ENCODE measurements at regions not wholly inside any gene's neighbourhood (a gene's known extent, or its start where the extent isn't known, plus 50 kb on each side); places are given as distances from the start of the nearest gene placed in this dataset.

GRCh38 chr13:30126903-30127428 lies 180.4 kb downstream of the KATNAL1 start:
- 94% methylated on average over 4 of the region's 4 CpGs for WGBS (ENCODE audit: low lambda C conversion rate)
- Histone ChIP-seq H3K79me2 (ENCODE audit: insufficient read depth) (no peaks in the 10 kb centered on the region), H3K36me3 (replicated peaks in 1 of 2; ENCODE audit: control insufficient read depth in 1 of 2, insufficient read depth in 2 of 2, low read length in 1 of 2) (no peaks in the 10 kb centered on the region), H3F3A (replicated peaks; ENCODE audit: insufficient read depth) (no peaks in the 10 kb centered on the region), H3K4me1 (ENCODE audit: control insufficient read depth in 1 of 2, insufficient read depth in 2 of 2, low read depth in 1 of 2, low read length in 1 of 2) (no peaks in the 10 kb centered on the region; a peak in 2 of 4 replicates), H3K9ac (no peak overlapping the region), H4K20me1 (ENCODE audit: insufficient read depth) (no peaks in the 10 kb centered on the region), H3K9me2 (no peaks in the 10 kb centered on the region), H3K4me2 (no peak overlapping the region), H3K9me3 (no peaks in the 10 kb centered on the region), H2AFZ (ENCODE audit: low read depth) (no peak overlapping the region), H3K27ac (ENCODE audit: low read depth in 2 of 2, low read length in 1 of 2) (no peak overlapping the region), H3K4me3 (ENCODE audit: low read depth in 2 of 2, low read length in 1 of 2) (no peak overlapping the region), H3K27me3 (ENCODE audit: insufficient read depth) (no peaks in the 10 kb centered on the region)
- ChIA-PET POLR2A (no interaction called here), CTCF (interaction anchor here (1.2 to 3.4 kb wide), 5 partner anchors 11 to 918 kb away, joined by 3 to 26 read pairs (median 5); no protein-coding TSS in a partner anchor)
- TF ChIP-seq YY1 (IDR thresholded peaks at IDR 0.05; ENCODE audit: low read depth), result no peak
- no peak for DNase-seq

- no peak for DNase-seq
- Histone ChIP-seq H3K79me2 (ENCODE audit: insufficient read depth) (no peaks in the 10 kb centered on the region), H2AFZ (ENCODE audit: low read depth) (no peak overlapping the region), H3F3A (replicated peaks; ENCODE audit: insufficient read depth) (no peaks in the 10 kb centered on the region), H3K9ac (no peak overlapping the region), H3K4me3 (ENCODE audit: low read depth in 2 of 2, low read length in 1 of 2) (no peak overlapping the region), H3K9me2 (no peaks in the 10 kb centered on the region), H3K27me3 (ENCODE audit: insufficient read depth) (no peaks in the 10 kb centered on the region), H3K4me1 (ENCODE audit: control insufficient read depth in 1 of 2, insufficient read depth in 2 of 2, low read depth in 1 of 2, low read length in 1 of 2) (no peaks in the 10 kb centered on the region; a peak in 2 of 4 replicates), H3K36me3 (replicated peaks in 1 of 2; ENCODE audit: control insufficient read depth in 1 of 2, insufficient read depth in 2 of 2, low read length in 1 of 2) (no peaks in the 10 kb centered on the region), H3K27ac (ENCODE audit: low read depth in 2 of 2, low read length in 1 of 2) (no peak overlapping the region), H4K20me1 (ENCODE audit: insufficient read depth) (no peaks in the 10 kb centered on the region), H3K4me2 (no peak overlapping the region), H3K9me3 (no peaks in the 10 kb centered on the region)
- ChIA-PET POLR2A (no interaction called here), CTCF (interaction anchor here (0.6 to 3.4 kb wide), 4 partner anchors 10 to 355 kb away, joined by 3 to 26 read pairs (median 4); no protein-coding TSS in a partner anchor)
- 52% methylated on average over 5 of the region's 5 CpGs for WGBS (ENCODE audit: low lambda C conversion rate)
- TF ChIP-seq GATA2 (CRISPR knock-in tag; IDR thresholded peaks at IDR 0.05) (no peak), TCF12 (IDR thresholded peaks at IDR 0.05) (peak; percentile 11; the same call in 1 of the 2 replicates), POLR2AphosphoS5 (IDR thresholded peaks at IDR 0.05; ENCODE audit: low read depth, low read length) (no peak), NFIC (IDR thresholded peaks at IDR 0.05; ENCODE audit: borderline replicate concordance) (0 out of 2 replicates have a peak, but pooled peaks have one; percentile 23), MEF2A (IDR thresholded peaks at IDR 0.05; ENCODE audit: borderline replicate concordance, low read depth) (no peak), RXRA (IDR thresholded peaks at IDR 0.05; ENCODE audit: borderline replicate concordance, low read depth) (no peak), CHD2 (IDR thresholded peaks at IDR 0.05; ENCODE audit: low read length, partially characterized antibody) (no peak), JUND (IDR thresholded peaks at IDR 0.05) (peak; percentile 42), RAD21 (IDR thresholded peaks at IDR 0.05; ENCODE audit: low read length) (no peak), ELF1 (IDR thresholded peaks at IDR 0.05) (no peak), RFX5 (IDR thresholded peaks at IDR 0.05; ENCODE audit: low read length) (no peak), SIN3A (IDR thresholded peaks at IDR 0.05; ENCODE audit: borderline replicate concordance, low read depth, low read length) (no peak), FOXJ3 (CRISPR knock-in tag; IDR thresholded peaks at IDR 0.05) (no peak), EZH2phosphoT487 (IDR thresholded peaks at IDR 0.05; ENCODE audit: borderline replicate concordance, low read depth) (no peak), IRF3 (IDR thresholded peaks at IDR 0.05; ENCODE audit: low read depth, low read length) (no peak), PBX3 (IDR thresholded peaks at IDR 0.05) (no peak), NRF1 (IDR thresholded peaks at IDR 0.05; ENCODE audit: low read depth, low read length) (no peak), MAX (IDR thresholded peaks at IDR 0.05; ENCODE audit: low read depth) (no peak), TAF1 (IDR thresholded peaks at IDR 0.05; ENCODE audit: borderline replicate concordance, low read depth, low read length) (no peak), GABPA (IDR thresholded peaks at IDR 0.05; ENCODE audit: low read depth) (no peak), RCOR1 (IDR thresholded peaks at IDR 0.05; ENCODE audit: low read length) (no peak), USF2 (IDR thresholded peaks at IDR 0.05; ENCODE audit: borderline replicate concordance, low read depth, low read length) (no peak), FOXM1 (IDR thresholded peaks at IDR 0.05; ENCODE audit: low read depth) (no peak), USF1 (IDR thresholded peaks at IDR 0.05; ENCODE audit: borderline replicate concordance, low read depth) (no peak), FOSL2 (IDR thresholded peaks at IDR 0.05; ENCODE audit: borderline replicate concordance, low read depth) (peak; percentile 55; the same call in 1 of the 2 replicates)
Measured at GRCh38 chr13:30125422-30126073, 181.8 kb downstream of the KATNAL1 start.

Data from SK-N-SH (cell line).